IMR-90 (cell line): ENCODE measurements at regions not wholly inside any gene's neighbourhood (a gene's known extent, or its start where the extent isn't known, plus 50 kb on each side); places are given as distances from the start of the nearest gene placed in this dataset.

ENCODE experiments used
- CTCF ChIP-seq: conservative IDR thresholded peaks from 2 replicates; pipeline ENCODE4 v1.5.1; 2012; ENCODE audit warnings: mild to moderate bottlenecking, low read depth, low read length, improper control_type of control experiment
- FOS ChIP-seq: fragments of 150-350 bp; IDR thresholded peaks from 2 replicates; pipeline ENCODE4 v1.6.1; 2016; ENCODE audit warnings: low read depth, low read length
- POLR2A ChIP-seq: IDR thresholded peaks from 2 replicates; pipeline ENCODE4 v1.6.1; 2012; ENCODE audit warnings: mild to moderate bottlenecking, low read depth, low read length
- RAD21 ChIP-seq: IDR thresholded peaks from 2 replicates; pipeline ENCODE4 v1.6.1; 2012; ENCODE audit warnings: low read length, improper control_type of control experiment
- USF2 ChIP-seq: fragments of 150-350 bp; IDR thresholded peaks from 2 replicates; pipeline ENCODE4 v1.6.1; 2017; ENCODE audit warnings: mild to moderate bottlenecking, antibody characterized with exemption, low read length, low read depth

- TF ChIP-seq CTCF (no peak), POLR2A (no peak), USF2 (no peak), RAD21 (no peak), FOS (no peak)
These were observed 245.5 kb upstream of the ECI2 start for GRCh38 chr6:4380881-4381281.
